OCI-M1 (cell line): ENCODE measurements at regions not wholly inside any gene's neighbourhood (a gene's known extent, or its start where the extent isn't known, plus 50 kb on each side); places are given as distances from the start of the nearest gene placed in this dataset.
A peak's percentile ranks its signal among the peaks of the same experiment; 100 is the strongest.
"Not testable (repeated sequence)": the region's sequence is repeated elsewhere in the genome, so short reads cannot be mapped to it uniquely, and the experiment has no call there.

Source experiments
- DNase-seq: peaks from one replicate; lab custom pipeline; 2025; lab: John Stamatoyannopoulos, UW

DNA sequence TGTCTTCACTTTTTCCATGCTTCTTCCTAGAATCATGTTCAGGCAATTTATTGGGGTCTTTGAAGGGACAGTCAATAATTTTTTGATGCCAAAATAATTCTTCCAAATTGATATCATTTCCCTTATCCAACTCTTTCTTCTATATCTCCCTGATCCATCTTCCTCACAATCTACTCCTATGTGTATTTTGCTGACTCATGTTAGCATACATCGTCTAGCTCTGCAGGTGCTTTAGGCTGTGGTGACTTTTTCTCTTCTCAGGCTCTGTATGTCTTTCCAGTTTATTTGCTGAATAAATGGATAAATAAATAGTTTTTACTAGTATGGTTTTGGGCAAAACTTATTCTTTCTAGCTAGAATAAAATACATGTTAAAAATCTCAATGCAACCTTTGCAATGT is 1650.9 kb upstream of the TMEFF2 start:
- no peak for DNase-seq

GRCh38 chr2:193843675-193844074 is 1648.9 kb upstream of the TMEFF2 start:
- no peak for DNase-seq

- no peak for DNase-seq
Measured at GRCh38 chr2:193841384-193842150, 1646.8 kb upstream of the TMEFF2 start.

DNA sequence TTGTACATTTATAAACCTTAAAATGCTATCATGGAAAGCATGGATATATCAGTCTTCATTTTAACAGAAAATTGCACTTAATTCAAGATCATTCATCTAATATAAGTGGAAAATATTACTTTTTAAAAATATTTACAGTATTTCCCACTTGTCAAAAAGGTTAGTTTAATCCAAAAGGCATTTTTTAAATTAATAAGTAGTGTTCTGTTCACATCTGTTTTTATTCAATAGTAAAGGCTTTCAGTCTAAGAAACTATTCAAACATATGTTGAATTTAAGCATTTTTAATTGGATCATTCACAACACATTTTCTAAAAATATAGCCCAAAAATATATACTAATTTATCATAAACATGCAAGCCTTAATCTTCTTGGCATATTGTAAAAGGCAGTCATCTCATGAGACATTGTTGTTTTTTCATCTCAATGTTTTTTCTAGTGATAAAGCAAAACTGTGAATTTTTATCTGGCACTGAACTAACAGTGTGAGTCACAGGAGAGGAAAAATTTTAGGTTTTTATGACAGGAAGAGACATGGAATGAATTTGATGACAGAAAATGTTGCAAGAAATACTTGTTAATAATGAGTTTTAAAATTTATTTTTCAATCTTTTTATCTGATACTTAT is 1642.5 kb upstream of the TMEFF2 start:
- peak; percentile 30 for DNase-seq

DNA sequence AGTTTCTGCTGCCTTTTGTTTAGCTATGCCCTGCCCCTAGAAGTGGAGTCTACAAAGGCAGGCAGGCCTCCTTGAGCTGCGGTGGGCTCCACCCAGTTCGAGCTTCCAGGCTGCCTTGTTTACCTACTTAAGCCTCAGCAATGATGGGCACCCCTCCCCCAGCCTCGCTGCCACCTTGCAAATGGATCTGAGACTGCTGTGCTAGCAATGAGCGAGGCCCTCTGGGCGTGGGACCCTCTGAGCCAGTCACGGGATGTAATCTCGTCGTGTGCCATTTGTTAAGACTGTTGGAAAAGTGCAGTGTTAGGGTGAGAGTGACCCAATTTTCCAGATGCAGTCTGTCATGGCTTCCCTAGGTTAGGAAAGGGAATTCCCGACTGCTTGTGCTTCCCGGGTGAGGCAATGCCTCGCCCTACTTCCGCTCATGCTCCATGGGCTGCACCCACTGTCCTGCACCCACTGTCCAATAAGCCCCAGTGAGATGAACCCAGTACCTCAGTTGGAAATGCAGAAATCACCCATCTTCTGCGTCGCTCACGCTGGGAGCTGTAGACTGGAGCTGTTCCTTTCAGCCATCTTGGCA is 1641.8 kb upstream of the TMEFF2 start:
- DNase-seq, result not testable (repeated sequence)

DNA sequence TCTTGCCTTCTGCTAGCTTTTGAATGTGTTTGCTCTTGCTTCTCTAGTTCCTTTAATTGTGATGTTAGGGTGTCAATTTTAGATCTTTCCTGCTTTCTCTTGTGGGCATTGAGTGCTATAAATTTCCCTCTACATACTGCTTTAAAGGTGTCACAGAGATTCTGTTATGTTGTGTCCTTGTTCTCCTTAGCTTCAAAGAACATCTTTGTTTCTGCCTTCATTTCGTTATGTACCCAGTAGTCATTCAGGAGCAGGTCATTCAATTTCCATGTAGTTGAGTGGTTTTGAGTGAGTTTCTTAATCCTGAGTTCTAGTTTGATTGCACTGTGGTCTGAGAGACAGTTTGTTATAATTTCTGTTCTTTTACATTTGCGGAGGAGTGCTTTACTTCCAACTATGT is 1639.2 kb upstream of the TMEFF2 start:
- not testable (repeated sequence) for DNase-seq

DNA sequence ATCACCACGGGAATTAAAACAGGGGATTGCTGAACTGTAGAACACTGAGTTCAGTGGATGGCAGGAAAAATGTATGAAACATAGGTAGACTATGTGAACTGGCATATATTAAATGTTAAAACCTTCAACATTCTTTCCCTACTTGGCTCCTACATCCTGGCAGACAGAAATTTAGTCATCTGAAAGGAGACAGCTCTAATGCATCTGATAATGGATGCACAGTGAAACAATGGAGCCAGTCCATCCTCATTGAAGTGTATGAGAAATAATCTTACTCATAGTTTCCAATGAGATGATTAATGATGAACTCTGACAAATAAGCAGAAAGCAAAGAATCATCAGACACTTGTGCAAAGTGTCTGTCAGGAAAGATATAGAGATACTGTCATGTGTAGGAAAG is 1629.7 kb upstream of the TMEFF2 start:
- DNase-seq, result no peak

DNA sequence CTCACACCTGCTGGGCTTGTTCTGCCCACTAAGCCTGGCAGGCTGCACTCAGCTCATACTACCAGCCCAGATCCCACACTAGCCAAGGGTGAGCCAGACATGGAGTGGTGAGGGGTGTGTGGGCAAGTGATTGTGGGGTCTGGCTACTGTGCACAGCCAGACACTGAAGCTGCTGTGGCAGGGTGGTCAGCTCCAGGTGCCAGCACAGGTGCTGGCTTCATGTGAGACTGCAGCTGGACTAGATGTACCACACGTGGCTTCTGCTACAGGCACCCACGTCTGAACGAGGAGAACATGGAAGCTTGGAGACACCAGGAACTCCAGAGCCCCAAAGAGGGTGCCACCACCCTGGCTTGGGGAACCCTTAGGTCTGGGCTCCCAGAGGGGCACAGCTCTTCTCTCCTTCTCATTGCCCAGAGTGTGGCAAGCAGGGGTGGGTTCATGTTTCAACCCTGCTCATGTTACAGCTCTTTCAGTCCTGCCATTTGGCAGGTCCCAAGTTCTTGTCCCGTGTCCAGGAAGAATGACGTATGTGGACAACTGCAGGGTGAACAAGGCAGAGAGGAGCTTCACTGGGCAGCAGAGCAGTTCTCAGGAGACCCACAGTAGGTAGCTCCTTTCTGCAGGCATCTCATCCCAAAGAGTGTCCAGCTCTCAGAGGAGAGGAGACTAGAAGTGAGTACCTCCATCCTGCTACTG is 1624.2 kb upstream of the TMEFF2 start:
- no peak for DNase-seq

- no peak for DNase-seq
Measured at GRCh38 chr2:193816008-193816407, 1621.3 kb upstream of the TMEFF2 start.

- DNase-seq, result no peak
Measured at GRCh38 chr2:193810533-193810932, 1615.8 kb upstream of the TMEFF2 start.

- no peak for DNase-seq
Measured at GRCh38 chr2:193808877-193809276, 1614.1 kb upstream of the TMEFF2 start.

DNA sequence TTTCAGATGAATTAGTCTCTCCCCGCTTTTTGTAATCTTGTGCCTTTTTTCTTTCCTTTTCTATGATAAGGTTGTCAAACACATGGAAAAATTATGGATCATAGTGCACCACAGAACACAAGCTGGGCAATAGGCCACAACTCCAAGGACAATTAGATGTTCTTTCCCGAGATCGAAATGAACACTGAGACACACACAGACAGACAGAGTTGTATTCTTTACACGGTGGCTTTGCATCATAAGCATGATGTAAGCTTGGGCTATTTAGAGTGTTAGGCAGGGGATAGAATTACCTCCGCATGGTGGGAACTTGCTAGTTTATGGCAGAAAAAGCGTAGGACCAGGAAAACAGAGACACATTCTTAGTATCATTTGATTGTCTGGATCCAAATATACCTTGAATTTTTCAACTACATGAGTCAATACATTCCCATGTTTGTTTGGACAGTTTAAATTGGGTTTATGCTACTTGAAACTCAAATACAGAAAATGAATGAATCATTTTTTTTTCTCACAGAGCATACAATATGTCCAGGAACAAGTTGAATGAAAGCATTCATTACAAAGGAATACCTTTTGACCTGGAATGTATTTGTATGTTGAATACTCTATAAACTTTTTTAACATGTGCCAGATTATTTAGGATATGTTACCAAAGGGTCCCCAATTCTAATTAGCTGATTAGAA is 1611.5 kb upstream of the TMEFF2 start:
- DNase-seq, result no peak

GRCh38 chr2:193796847-193797246 is 1602.1 kb upstream of the TMEFF2 start:
- DNase-seq, result no peak

GRCh38 chr2:193793914-193794313 is 1599.2 kb upstream of the TMEFF2 start:
- no peak for DNase-seq

- no peak for DNase-seq
Measured at GRCh38 chr2:193783681-193784080, 1588.9 kb upstream of the TMEFF2 start.

- no peak for DNase-seq
Measured at GRCh38 chr2:193778293-193778692, 1583.6 kb upstream of the TMEFF2 start.

- no peak for DNase-seq
Measured at GRCh38 chr2:193776988-193777387, 1582.3 kb upstream of the TMEFF2 start.

DNA sequence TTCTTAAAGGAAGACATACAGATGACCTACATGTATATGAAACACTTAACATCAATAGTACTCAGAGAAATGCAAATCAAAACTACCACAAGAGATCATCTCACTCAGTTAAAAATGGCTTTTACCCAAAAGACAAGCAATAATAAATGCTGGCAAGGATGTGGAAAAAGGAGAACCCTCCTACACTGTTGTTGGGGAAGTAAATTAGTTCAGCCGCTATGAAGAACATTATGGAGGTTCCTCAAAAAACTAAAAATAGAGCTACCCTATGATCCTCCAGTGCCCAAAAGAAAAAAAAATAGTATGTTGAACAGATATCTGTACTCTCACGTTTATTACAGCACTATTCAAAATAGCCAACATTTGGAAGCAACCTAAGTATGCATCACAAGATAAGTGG is 1579.4 kb upstream of the TMEFF2 start:
- DNase-seq, result peak; percentile 39

- DNase-seq, result no peak
Measured at GRCh38 chr2:193751299-193751698, 1556.6 kb upstream of the TMEFF2 start.

GRCh38 chr2:193749485-193749884 is 1554.8 kb upstream of the TMEFF2 start:
- DNase-seq, result no peak

DNA sequence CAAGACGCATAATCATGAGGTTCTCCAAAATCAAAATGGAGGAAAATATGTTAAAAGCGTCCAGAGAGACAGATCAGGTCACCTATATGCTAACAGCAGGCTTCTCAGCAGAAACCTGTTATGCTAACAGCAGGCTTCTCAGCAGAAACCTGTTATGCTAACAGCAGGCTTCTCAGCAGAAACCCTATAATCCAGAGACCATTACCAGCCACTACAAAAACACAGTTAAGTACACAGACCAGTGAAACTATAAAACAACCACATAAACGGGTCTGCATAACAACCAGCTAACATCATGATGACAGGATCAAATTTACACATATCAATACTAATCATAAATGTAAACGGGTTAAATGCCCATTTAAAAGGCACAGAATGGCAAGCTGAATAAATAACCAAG is 1548.4 kb upstream of the TMEFF2 start:
- DNase-seq, result no peak

DNA sequence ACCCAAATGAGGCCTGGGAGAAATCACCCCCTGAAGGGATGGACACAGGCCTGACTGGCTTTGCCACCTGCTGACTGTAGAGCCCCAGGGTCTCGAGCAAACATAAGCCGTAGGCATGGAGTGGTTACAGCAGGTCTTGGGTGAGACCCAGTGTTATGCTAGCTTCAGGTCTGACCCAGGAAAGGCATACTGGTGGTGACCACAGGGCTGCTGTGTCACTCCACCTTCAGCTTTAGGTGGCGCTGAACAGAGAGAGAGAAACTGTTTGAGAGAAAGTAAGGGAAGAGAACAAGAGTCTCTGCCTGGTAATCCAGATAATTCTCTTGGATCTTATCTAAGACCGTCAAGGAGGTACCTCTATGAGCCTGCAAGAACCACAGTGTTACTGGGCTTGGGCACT is 1544.2 kb upstream of the TMEFF2 start:
- DNase-seq, result peak; percentile 5
